HG03520 (cell line): ENCODE measurements at regions not wholly inside any gene's neighbourhood (a gene's known extent, or its start where the extent isn't known, plus 50 kb on each side); places are given as distances from the start of the nearest gene placed in this dataset.

Experiments
- ATAC-seq: cut with Tn5 transposase; IDR thresholded peaks from one replicate; pipeline ENCODE4 v1.9.1; 2021; ENCODE audit warnings: mild to moderate bottlenecking, moderate library complexity; ENCODE audit not compliant: unreplicated experiment

- ATAC-seq = no peak
These were observed 54.7 kb upstream of the SYPL1 start for GRCh38 chr7:106166651-106167342.

GRCh38 chr7:106165337-106165736 is 53.2 kb upstream of the SYPL1 start:
- no peak for ATAC-seq

- ATAC-seq = no peak
These were observed 51.1 kb upstream of the SYPL1 start for GRCh38 chr7:106163257-106163656.
